ENCODE measurements at regions not wholly inside any gene's neighbourhood (a gene's known extent, or its start where the extent isn't known, plus 50 kb on each side); places are given as distances from the start of the nearest gene placed in this dataset.
A peak's percentile ranks its signal among the peaks of the same experiment; 100 is the strongest.

DNA sequence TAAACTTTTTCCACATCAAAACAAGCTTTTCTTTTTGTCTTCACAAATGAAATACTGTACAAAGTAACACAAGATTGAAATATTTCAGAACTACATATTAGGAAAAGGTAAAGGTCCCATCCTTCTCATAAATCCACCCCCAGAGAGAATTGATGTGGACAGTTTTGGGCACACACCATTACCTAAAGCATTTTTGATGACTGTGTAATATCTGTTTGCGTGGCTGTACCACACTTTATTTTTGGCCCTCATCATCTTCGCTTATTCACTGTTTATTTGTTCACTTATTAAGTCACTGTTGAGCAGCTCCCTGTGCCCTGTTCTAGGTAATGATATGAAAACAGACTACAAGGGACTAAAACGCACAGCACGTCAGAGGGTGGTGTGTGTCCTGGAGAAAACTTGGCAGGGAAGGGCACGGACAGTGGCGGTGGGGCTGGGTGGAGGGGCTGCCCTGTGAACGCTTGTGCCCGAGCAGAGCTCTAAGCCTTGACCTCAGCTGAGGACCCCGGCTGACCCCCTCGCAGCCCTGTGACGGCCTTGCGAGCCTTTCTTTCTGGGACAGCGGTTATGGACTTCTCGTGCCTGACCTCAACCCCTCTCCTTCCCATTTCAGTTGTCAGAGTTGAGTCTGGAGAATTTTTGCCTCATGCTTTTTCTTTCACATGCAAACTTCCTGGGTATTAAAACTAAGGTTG, 241.3 kb downstream of the EMX2 start:
- Histone ChIP-seq H3K4me3 (ENCODE audit: low read length) (no peak overlapping the region), H3K4me1 (ENCODE audit: control insufficient read depth, insufficient read depth, low read length) (no peaks in the 10 kb centered on the region), H3K9me3 (ENCODE audit: control insufficient read depth, low read depth, low read length) (no peaks in the 10 kb centered on the region), H3K27ac (ENCODE audit: low read length) (no peak overlapping the region), H3K27me3 (ENCODE audit: control insufficient read depth, insufficient read depth, low read length) (no peaks in the 10 kb centered on the region), H3K36me3 (ENCODE audit: control insufficient read depth, insufficient read depth, low read length) (no peaks in the 10 kb centered on the region)
- DNase-seq = no peak
- 100% methylated on average over 1 of the region's 14 CpGs for WGBS (ENCODE audit: insufficient coverage, low lambda C conversion rate)

DNA sequence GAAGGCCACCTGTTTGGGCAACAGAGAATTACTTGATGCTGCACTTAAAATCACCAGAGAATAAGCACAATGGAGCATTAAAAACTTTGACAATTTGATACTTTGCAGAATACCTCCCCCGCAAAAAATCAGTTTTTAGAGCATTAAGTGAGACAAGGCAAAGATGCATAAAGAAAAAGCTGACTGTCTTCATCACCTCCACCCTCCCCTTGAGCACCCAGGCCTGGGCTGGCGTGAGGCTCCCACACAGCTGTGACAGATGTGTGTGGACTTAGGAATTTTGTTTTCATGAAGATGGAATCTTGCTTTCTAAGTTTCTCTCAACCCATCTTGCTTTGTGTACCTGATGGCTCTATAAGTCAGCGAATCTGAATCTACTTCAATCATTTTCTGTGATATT, 242.2 kb downstream of the EMX2 start:
- WGBS (ENCODE audit: insufficient coverage, low lambda C conversion rate) = 100% methylated on average over 1 of the region's 3 CpGs
- DNase-seq = no peak
- H3K27ac ChIP-seq (ENCODE audit: low read length) = no peak overlapping the region
- H3K9me3 ChIP-seq (ENCODE audit: control insufficient read depth, low read depth, low read length) = no peaks in the 10 kb centered on the region
- no peak overlapping the region for H3K4me3 ChIP-seq (ENCODE audit: low read length)
- no peaks in the 10 kb centered on the region for H3K4me1 ChIP-seq (ENCODE audit: control insufficient read depth, insufficient read depth, low read length)
- no peaks in the 10 kb centered on the region for H3K36me3 ChIP-seq (ENCODE audit: control insufficient read depth, insufficient read depth, low read length)
- H3K27me3 ChIP-seq (ENCODE audit: control insufficient read depth, insufficient read depth, low read length) = no peaks in the 10 kb centered on the region

- DNase-seq = no peak
- Histone ChIP-seq H3K4me3 (ENCODE audit: low read length) (no peak overlapping the region), H3K36me3 (ENCODE audit: control insufficient read depth, insufficient read depth, low read length) (no peaks in the 10 kb centered on the region), H3K9me3 (ENCODE audit: control insufficient read depth, low read depth, low read length) (no peaks in the 10 kb centered on the region), H3K4me1 (ENCODE audit: control insufficient read depth, insufficient read depth, low read length) (no peaks in the 10 kb centered on the region), H3K27ac (ENCODE audit: low read length) (no peak overlapping the region), H3K27me3 (ENCODE audit: control insufficient read depth, insufficient read depth, low read length) (no peaks in the 10 kb centered on the region)
- whole genome bisulfite sequencing (ENCODE audit: insufficient coverage, low lambda C conversion rate) = no CpG with 5 or more reads among the region's 3 CpGs
Observed at GRCh38 chr10:117788911-117789310, 246.4 kb downstream of the EMX2 start.

DNA sequence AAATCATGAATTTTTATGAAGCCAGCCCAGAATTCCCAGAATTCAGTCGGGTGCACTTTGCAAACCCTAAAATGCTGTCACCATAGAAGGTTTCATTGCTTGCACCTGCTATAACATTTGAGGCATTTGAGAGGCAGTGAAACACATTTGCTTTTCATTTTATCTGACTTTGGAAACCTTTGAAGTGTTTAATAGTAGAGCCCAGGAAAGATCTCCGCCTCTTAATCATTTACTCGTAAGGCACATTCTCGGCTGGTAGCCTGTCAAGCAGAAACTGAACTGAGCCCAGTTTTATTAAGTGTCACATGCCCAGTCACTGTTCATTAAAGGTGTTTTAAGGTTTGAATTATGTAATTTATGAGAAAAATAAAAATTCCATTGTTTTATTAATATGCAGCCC, 247.6 kb downstream of the EMX2 start:
- H3K4me3 ChIP-seq (ENCODE audit: low read length) = no peak overlapping the region
- WGBS (ENCODE audit: insufficient coverage, low lambda C conversion rate) = 0% methylated on average over 1 of the region's 4 CpGs
- no peaks in the 10 kb centered on the region for H3K4me1 ChIP-seq (ENCODE audit: control insufficient read depth, insufficient read depth, low read length)
- H3K9me3 ChIP-seq (ENCODE audit: control insufficient read depth, low read depth, low read length) = no peaks in the 10 kb centered on the region
- peak in 1 of 2 donors; percentile 40 for DNase-seq
- H3K27ac ChIP-seq (ENCODE audit: low read length) = no peak overlapping the region
- H3K36me3 ChIP-seq (ENCODE audit: control insufficient read depth, insufficient read depth, low read length) = no peaks in the 10 kb centered on the region
- H3K27me3 ChIP-seq (ENCODE audit: control insufficient read depth, insufficient read depth, low read length) = no peaks in the 10 kb centered on the region

DNA sequence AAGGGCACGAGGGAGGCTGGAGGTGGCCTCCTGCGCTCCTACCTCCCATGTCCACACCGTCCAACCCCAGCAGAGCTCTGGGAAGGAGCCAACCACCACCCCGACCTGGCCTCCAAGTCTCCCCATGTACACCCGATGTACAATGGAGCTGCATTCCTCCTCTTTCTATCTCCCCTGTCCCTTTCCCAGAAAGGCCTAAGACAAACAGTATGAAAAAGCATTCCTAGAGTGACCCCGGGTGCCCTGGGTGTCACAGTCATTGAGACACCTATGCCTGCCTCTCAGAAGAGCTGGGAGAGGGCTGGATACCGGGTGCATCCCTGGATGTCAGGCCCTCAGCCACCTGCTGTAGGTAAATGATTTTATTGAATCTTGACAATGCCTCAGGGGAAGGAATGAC, 248.1 kb downstream of the EMX2 start:
- H3K4me3 ChIP-seq (ENCODE audit: low read length) = no peak overlapping the region
- WGBS (ENCODE audit: insufficient coverage, low lambda C conversion rate) = no CpG with 5 or more reads among the region's 7 CpGs
- no peak for DNase-seq

DNA sequence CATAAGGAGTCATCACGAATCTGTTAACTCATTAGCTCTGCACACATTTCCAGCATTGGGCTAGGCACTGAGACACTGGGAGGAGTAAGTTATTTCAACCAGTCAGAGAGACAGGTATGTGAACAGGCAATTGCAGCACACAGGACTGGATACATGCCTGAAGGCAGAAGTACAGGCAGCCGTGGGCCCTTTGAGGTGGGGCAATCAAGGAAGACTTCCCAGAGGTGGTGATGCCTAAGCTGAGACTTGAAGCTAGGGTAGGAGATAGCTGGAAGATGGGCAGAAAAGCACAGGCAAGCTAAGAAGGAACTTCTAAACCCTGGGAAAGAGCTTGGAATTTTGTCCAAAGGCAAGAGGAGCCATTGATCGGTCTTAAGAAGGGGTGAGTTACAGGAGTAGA, 249.7 kb downstream of the EMX2 start:
- H3K9me3 ChIP-seq (ENCODE audit: control insufficient read depth, low read depth, low read length) = no peaks in the 10 kb centered on the region
- no CpG with 5 or more reads among the region's 3 CpGs for WGBS (ENCODE audit: insufficient coverage, low lambda C conversion rate)
- no peak overlapping the region for H3K4me3 ChIP-seq (ENCODE audit: low read length)
- H3K27ac ChIP-seq (ENCODE audit: low read length) = no peak overlapping the region
- H3K27me3 ChIP-seq (ENCODE audit: control insufficient read depth, insufficient read depth, low read length) = no peaks in the 10 kb centered on the region
- no peaks in the 10 kb centered on the region for H3K36me3 ChIP-seq (ENCODE audit: control insufficient read depth, insufficient read depth, low read length)
- no peak for DNase-seq
- H3K4me1 ChIP-seq (ENCODE audit: control insufficient read depth, insufficient read depth, low read length) = no peaks in the 10 kb centered on the region

More for the DNA sequence above, 248.1 kb downstream of the EMX2 start:
- Histone ChIP-seq H3K27ac (ENCODE audit: low read length) (no peak overlapping the region), H3K4me1 (ENCODE audit: control insufficient read depth, insufficient read depth, low read length) (no peaks in the 10 kb centered on the region), H3K36me3 (ENCODE audit: control insufficient read depth, insufficient read depth, low read length) (no peaks in the 10 kb centered on the region), H3K9me3 (ENCODE audit: control insufficient read depth, low read depth, low read length) (no peaks in the 10 kb centered on the region), H3K27me3 (ENCODE audit: control insufficient read depth, insufficient read depth, low read length) (no peaks in the 10 kb centered on the region)

- no peak for DNase-seq
- H3K36me3 ChIP-seq (ENCODE audit: control insufficient read depth, insufficient read depth, low read length) = no peaks in the 10 kb centered on the region
- H3K9me3 ChIP-seq (ENCODE audit: control insufficient read depth, low read depth, low read length) = no peaks in the 10 kb centered on the region
- no CpG with 5 or more reads among the region's 11 CpGs for WGBS (ENCODE audit: insufficient coverage, low lambda C conversion rate)
- H3K4me3 ChIP-seq (ENCODE audit: low read length) = no peak overlapping the region
- no peak overlapping the region for H3K27ac ChIP-seq (ENCODE audit: low read length)
- H3K4me1 ChIP-seq (ENCODE audit: control insufficient read depth, insufficient read depth, low read length) = no peaks in the 10 kb centered on the region
- H3K27me3 ChIP-seq (ENCODE audit: control insufficient read depth, insufficient read depth, low read length) = no peaks in the 10 kb centered on the region
Observed at GRCh38 chr10:117796130-117796745, 250.5 kb downstream of the RAB11FIP2 start.

GRCh38 chr10:117797296-117797695, 249.4 kb downstream of the RAB11FIP2 start:
- DNase-seq = no peak
- Histone ChIP-seq H3K4me1 (ENCODE audit: control insufficient read depth, insufficient read depth, low read length) (no peaks in the 10 kb centered on the region), H3K36me3 (ENCODE audit: control insufficient read depth, insufficient read depth, low read length) (no peaks in the 10 kb centered on the region), H3K27ac (ENCODE audit: low read length) (no peak overlapping the region), H3K4me3 (ENCODE audit: low read length) (no peak overlapping the region), H3K27me3 (ENCODE audit: control insufficient read depth, insufficient read depth, low read length) (no peaks in the 10 kb centered on the region), H3K9me3 (ENCODE audit: control insufficient read depth, low read depth, low read length) (no peaks in the 10 kb centered on the region)
- 75% methylated on average over 2 of the region's 10 CpGs for WGBS (ENCODE audit: insufficient coverage, low lambda C conversion rate)

- H3K36me3 ChIP-seq (ENCODE audit: control insufficient read depth, insufficient read depth, low read length) = no peaks in the 10 kb centered on the region
- no peaks in the 10 kb centered on the region for H3K27me3 ChIP-seq (ENCODE audit: control insufficient read depth, insufficient read depth, low read length)
- WGBS (ENCODE audit: insufficient coverage, low lambda C conversion rate) = no CpG with 5 or more reads among the region's 7 CpGs
Observed at GRCh38 chr10:117801691-117802090, 245.1 kb downstream of the RAB11FIP2 start.

GRCh38 chr10:117804470-117805011, 242.2 kb downstream of the RAB11FIP2 start:
- no peaks in the 10 kb centered on the region for H3K36me3 ChIP-seq (ENCODE audit: control insufficient read depth, insufficient read depth, low read length)
- H3K27me3 ChIP-seq (ENCODE audit: control insufficient read depth, insufficient read depth, low read length) = no peaks in the 10 kb centered on the region
- H3K9me3 ChIP-seq (ENCODE audit: control insufficient read depth, low read depth, low read length) = no peaks in the 10 kb centered on the region
- DNase-seq = peak; percentile 54 to 63
- H3K27ac ChIP-seq (ENCODE audit: low read length) = no peak overlapping the region
- WGBS (ENCODE audit: insufficient coverage, low lambda C conversion rate) = no CpG with 5 or more reads among the region's 13 CpGs
- no peak overlapping the region for H3K4me3 ChIP-seq (ENCODE audit: low read length)
- H3K4me1 ChIP-seq (ENCODE audit: control insufficient read depth, insufficient read depth, low read length) = peaks cover 6% of the 10 kb centered on the region

More at GRCh38 chr10:117801691-117802090, 245.1 kb downstream of the RAB11FIP2 start:
- peaks cover 6% of the 10 kb centered on the region for H3K4me1 ChIP-seq (ENCODE audit: control insufficient read depth, insufficient read depth, low read length)
- H3K27ac ChIP-seq (ENCODE audit: low read length) = no peak overlapping the region
- H3K4me3 ChIP-seq (ENCODE audit: low read length) = no peak overlapping the region
- no peak for DNase-seq
- no peaks in the 10 kb centered on the region for H3K9me3 ChIP-seq (ENCODE audit: control insufficient read depth, low read depth, low read length)
